Breast epithelium (tissue), 3 donors: ENCODE measurements at regions not wholly inside any gene's neighbourhood (a gene's known extent, or its start where the extent isn't known, plus 50 kb on each side); places are given as distances from the start of the nearest gene placed in this dataset.

Experiments used
- POLR2A ChIP-seq: fragments of 450-650 bp; IDR thresholded peaks from one replicate; pipeline ENCODE4 v1.6.1; 2016; ENCODE audit warnings: antibody characterized with exemption, mild to moderate bottlenecking, moderate library complexity
- POLR2AphosphoS5 ChIP-seq, 3 donors: sonication (generic); formaldehyde crosslinking; IDR thresholded peaks; one replicate each; pipeline ENCODE4 v1.6.1; 2017; ENCODE audit warnings: antibody characterized with exemption in 3 of 3
- TF ChIP-seq, protein P1 (sequence below), 3 donors: fragments of 450-650 bp; IDR thresholded peaks; one replicate each; pipeline ENCODE4 v1.5.1; 2016 to 2017; ENCODE audit warnings: antibody characterized with exemption in 3 of 3, mild to moderate bottlenecking in 3 of 3, moderate library complexity in 3 of 3

- TF ChIP-seq, protein P1, sequence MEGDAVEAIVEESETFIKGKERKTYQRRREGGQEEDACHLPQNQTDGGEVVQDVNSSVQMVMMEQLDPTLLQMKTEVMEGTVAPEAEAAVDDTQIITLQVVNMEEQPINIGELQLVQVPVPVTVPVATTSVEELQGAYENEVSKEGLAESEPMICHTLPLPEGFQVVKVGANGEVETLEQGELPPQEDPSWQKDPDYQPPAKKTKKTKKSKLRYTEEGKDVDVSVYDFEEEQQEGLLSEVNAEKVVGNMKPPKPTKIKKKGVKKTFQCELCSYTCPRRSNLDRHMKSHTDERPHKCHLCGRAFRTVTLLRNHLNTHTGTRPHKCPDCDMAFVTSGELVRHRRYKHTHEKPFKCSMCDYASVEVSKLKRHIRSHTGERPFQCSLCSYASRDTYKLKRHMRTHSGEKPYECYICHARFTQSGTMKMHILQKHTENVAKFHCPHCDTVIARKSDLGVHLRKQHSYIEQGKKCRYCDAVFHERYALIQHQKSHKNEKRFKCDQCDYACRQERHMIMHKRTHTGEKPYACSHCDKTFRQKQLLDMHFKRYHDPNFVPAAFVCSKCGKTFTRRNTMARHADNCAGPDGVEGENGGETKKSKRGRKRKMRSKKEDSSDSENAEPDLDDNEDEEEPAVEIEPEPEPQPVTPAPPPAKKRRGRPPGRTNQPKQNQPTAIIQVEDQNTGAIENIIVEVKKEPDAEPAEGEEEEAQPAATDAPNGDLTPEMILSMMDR (IDR thresholded peaks at IDR 0.05) = no peak
- no peak for TF ChIP-seq POLR2A
- TF ChIP-seq POLR2AphosphoS5 (IDR thresholded peaks at IDR 0.05) = no peak
These were observed 70.6 kb upstream of the C3orf80 start for GRCh38 chr3:160154596-160154995.
